HepG2 (cell line): ENCODE measurements at regions not wholly inside any gene's neighbourhood (a gene's known extent, or its start where the extent isn't known, plus 50 kb on each side); places are given as distances from the start of the nearest gene placed in this dataset.

Experiments
- CHD2 ChIP-seq: IDR thresholded peaks from 2 replicates; pipeline ENCODE4 v1.6.1; 2011; ENCODE audit warnings: low read depth, low read length, improper control_type of control experiment
- POLR2AphosphoS5 ChIP-seq: IDR thresholded peaks from 2 replicates; pipeline ENCODE4 v1.6.1; 2012; ENCODE audit warnings: low read depth, low read length
- SP2 ChIP-seq: sonication (generic); formaldehyde crosslinking; IDR thresholded peaks from 2 replicates; pipeline ENCODE4 v1.5.1; 2020; ENCODE audit warnings: mild to moderate bottlenecking, missing genetic modification reagents
- ZNF224 ChIP-seq: sonication (generic); formaldehyde crosslinking; IDR thresholded peaks from 2 replicates; pipeline ENCODE4 v1.5.0; 2020; ENCODE audit warnings: mild to moderate bottlenecking, missing genetic modification reagents
- TF ChIP-seq, protein P1 (sequence below): sonication (generic); formaldehyde crosslinking; IDR thresholded peaks from 2 replicates; pipeline ENCODE4 v1.8.0; 2022; ENCODE audit warnings: mild to moderate bottlenecking, missing genetic modification reagents
- TF ChIP-seq, protein P2 (sequence below): sonication (generic); formaldehyde crosslinking; IDR thresholded peaks from 2 replicates; pipeline ENCODE4 v1.5.0; 2020; ENCODE audit warnings: mild to moderate bottlenecking, missing genetic modification reagents, moderate library complexity

DNA sequence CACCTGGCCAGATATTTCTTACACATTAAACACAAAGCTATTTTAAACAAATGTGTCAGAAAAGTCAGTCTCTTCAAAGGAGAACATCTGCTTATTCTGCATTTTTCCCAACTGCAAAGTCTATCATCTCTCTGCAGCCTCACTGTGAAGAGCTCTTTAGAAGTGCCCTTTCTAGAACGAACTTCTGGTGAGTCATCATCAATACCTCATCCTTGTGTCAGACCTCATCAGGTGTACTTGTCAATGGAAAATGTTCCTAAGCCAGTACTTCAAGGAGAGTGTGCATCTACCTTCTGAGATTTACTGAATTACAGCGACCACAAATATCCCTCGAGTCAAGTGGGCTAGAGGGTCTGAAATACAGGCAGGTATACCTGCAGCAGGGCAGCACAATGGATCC, 457.3 kb downstream of the LRIG3 start:
- TF ChIP-seq SP2 (CRISPR knock-in tag), result no peak
- no peak for TF ChIP-seq POLR2AphosphoS5
- TF ChIP-seq CHD2, result no peak
- no peak for TF ChIP-seq ZNF224 (CRISPR knock-in tag)
- TF ChIP-seq, protein P1, sequence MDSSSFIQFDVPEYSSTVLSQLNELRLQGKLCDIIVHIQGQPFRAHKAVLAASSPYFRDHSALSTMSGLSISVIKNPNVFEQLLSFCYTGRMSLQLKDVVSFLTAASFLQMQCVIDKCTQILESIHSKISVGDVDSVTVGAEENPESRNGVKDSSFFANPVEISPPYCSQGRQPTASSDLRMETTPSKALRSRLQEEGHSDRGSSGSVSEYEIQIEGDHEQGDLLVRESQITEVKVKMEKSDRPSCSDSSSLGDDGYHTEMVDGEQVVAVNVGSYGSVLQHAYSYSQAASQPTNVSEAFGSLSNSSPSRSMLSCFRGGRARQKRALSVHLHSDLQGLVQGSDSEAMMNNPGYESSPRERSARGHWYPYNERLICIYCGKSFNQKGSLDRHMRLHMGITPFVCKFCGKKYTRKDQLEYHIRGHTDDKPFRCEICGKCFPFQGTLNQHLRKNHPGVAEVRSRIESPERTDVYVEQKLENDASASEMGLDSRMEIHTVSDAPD (CRISPR knock-in tag), result no peak
- TF ChIP-seq, protein P2, sequence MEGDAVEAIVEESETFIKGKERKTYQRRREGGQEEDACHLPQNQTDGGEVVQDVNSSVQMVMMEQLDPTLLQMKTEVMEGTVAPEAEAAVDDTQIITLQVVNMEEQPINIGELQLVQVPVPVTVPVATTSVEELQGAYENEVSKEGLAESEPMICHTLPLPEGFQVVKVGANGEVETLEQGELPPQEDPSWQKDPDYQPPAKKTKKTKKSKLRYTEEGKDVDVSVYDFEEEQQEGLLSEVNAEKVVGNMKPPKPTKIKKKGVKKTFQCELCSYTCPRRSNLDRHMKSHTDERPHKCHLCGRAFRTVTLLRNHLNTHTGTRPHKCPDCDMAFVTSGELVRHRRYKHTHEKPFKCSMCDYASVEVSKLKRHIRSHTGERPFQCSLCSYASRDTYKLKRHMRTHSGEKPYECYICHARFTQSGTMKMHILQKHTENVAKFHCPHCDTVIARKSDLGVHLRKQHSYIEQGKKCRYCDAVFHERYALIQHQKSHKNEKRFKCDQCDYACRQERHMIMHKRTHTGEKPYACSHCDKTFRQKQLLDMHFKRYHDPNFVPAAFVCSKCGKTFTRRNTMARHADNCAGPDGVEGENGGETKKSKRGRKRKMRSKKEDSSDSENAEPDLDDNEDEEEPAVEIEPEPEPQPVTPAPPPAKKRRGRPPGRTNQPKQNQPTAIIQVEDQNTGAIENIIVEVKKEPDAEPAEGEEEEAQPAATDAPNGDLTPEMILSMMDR (CRISPR knock-in tag), result no peak
